AG09319 (cell line): ENCODE measurements at regions not wholly inside any gene's neighbourhood (a gene's known extent, or its start where the extent isn't known, plus 50 kb on each side); places are given as distances from the start of the nearest gene placed in this dataset.

Experiments
- DNase-seq: peaks from one replicate; pipeline ENCODE4 v3.0.0-alpha.2; 2010; ENCODE audit warnings: low read depth; ENCODE audit errors: extremely low read depth
- CTCF ChIP-seq: IDR thresholded peaks from 2 replicates; pipeline ENCODE4 v1.5.1; 2011; ENCODE audit warnings: low read depth, mild to moderate bottlenecking, inconsistent platforms, low read length, moderate library complexity

- TF ChIP-seq CTCF = no peak
- DNase-seq = no peak
Observed at GRCh38 chr17:52297230-52298010, 138.9 kb upstream of the CA10 start.

- no peak for TF ChIP-seq CTCF
- no peak for DNase-seq
Observed at GRCh38 chr17:52294301-52294700, 135.8 kb upstream of the CA10 start.

GRCh38 chr17:52287611-52288010, 129.1 kb upstream of the CA10 start:
- no peak for TF ChIP-seq CTCF
- DNase-seq = no peak

- DNase-seq = no peak
- no peak for TF ChIP-seq CTCF
Observed at GRCh38 chr17:52283872-52284271, 125.4 kb upstream of the CA10 start.

- TF ChIP-seq CTCF = no peak
- DNase-seq = no peak
Observed at GRCh38 chr17:52276381-52277008, 118.0 kb upstream of the CA10 start.

- TF ChIP-seq CTCF = no peak
- no peak for DNase-seq
Observed at GRCh38 chr17:52271781-52272180, 113.3 kb upstream of the CA10 start.

- TF ChIP-seq CTCF = no peak
- no peak for DNase-seq
Observed at GRCh38 chr17:52255347-52255746, 96.8 kb upstream of the CA10 start.
